ENCODE measurements at regions not wholly inside any gene's neighbourhood (a gene's known extent, or its start where the extent isn't known, plus 50 kb on each side); places are given as distances from the start of the nearest gene placed in this dataset.

DNA sequence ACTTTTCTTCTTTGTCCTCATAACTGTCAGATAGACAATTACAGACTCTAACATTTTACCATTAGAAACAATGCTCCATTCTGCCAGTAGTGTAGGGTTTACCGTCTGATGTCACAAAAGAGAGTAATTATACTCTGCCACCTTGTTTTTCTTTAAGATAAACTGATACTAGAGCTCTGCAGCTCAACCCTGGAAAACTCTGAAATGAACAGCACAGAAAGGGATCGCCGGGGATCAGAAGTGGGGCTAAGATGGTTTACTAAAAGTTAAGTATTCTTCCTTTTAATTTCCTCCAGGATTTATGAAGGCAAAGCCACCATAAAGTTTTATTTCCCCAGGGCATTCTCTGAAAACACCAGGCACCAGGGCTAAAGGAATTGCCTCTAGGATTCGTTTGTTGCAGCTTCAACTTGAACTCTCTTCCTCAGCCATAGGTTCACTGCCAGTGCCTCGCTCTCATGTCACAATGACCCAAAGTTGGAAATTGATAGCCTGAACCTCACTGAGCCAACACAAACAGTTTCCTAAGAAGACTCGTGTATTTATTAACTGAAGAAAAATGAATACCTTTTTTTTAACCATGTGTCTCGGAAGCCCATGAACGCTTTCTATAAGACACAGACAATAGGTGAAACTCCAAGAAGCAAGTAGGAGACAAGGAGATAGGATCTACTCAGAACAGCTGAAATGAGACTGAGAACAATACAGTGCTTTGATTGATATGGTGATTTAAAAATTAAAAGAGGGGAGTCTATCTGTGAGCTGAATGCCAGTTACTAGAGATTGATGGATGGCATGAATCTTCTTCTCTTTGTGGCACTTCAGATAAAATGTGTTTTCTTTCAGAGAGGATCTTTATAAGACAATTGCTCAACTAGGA is 121.5 kb upstream of the SPATS2L start:
- TF ChIP-seq POLR2A (IDR thresholded peaks at IDR 0.05), result no peak
- TF ChIP-seq, protein P1, sequence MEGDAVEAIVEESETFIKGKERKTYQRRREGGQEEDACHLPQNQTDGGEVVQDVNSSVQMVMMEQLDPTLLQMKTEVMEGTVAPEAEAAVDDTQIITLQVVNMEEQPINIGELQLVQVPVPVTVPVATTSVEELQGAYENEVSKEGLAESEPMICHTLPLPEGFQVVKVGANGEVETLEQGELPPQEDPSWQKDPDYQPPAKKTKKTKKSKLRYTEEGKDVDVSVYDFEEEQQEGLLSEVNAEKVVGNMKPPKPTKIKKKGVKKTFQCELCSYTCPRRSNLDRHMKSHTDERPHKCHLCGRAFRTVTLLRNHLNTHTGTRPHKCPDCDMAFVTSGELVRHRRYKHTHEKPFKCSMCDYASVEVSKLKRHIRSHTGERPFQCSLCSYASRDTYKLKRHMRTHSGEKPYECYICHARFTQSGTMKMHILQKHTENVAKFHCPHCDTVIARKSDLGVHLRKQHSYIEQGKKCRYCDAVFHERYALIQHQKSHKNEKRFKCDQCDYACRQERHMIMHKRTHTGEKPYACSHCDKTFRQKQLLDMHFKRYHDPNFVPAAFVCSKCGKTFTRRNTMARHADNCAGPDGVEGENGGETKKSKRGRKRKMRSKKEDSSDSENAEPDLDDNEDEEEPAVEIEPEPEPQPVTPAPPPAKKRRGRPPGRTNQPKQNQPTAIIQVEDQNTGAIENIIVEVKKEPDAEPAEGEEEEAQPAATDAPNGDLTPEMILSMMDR (IDR thresholded peaks at IDR 0.05), result no peak
- DNase-seq (no peak), ATAC-seq (no peak)
- intact Hi-C loops (cut with DNase I), result no loop called here
- Histone ChIP-seq H3K36me3 (no peaks in the 10 kb centered on the region), H3K27me3 (peaks cover 0 to 9% (median 0%) of the 10 kb centered on the region in 9 donors), H3K4me3 (no peak overlapping the region), H3K27ac (no peak overlapping the region), H3K4me1 (no peaks in the 10 kb centered on the region), H3K9me3 (peaks cover 0 to 6% (median 0%) of the 10 kb centered on the region in 12 donors)
- WGBS, 4 donors, result 58 to 70% (median 65%) methylated on average over 8 of the region's 8 CpGs

DNA sequence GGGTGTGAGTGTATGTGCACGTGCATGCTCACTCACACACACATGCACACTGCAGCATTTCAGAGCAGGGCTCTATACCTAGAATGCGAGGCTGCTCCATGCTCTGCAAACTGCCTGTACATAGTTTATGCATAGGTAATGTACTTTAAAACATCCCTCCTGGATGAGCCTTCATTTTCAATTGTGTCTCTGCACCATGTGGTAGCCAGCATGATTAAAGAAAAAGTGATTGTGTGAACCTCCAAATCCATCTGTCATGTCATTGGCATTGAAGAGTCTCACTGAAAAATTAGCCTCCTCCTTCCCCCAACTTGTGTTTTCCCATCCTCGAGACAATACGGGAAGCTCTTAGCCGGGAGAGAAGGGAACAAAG is 120.9 kb upstream of the SPATS2L start:
- Histone ChIP-seq H3K4me1 (no peaks in the 10 kb centered on the region), H3K9me3 (peaks cover 0 to 6% (median 0%) of the 10 kb centered on the region in 12 donors), H3K4me3 (no peak overlapping the region), H3K27ac (no peak overlapping the region), H3K36me3 (no peaks in the 10 kb centered on the region), H3K27me3 (peaks cover 0 to 9% (median 0%) of the 10 kb centered on the region in 9 donors)
- WGBS, 4 donors, result 59 to 68% (median 67%) methylated on average over 5 of the region's 5 CpGs
- intact Hi-C loops (cut with DNase I), result no loop called here
- no peak for ATAC-seq
- DNase-seq, result no peak
- TF ChIP-seq, protein P1 (IDR thresholded peaks at IDR 0.05), result no peak
- TF ChIP-seq POLR2A (IDR thresholded peaks at IDR 0.05), result no peak

DNA sequence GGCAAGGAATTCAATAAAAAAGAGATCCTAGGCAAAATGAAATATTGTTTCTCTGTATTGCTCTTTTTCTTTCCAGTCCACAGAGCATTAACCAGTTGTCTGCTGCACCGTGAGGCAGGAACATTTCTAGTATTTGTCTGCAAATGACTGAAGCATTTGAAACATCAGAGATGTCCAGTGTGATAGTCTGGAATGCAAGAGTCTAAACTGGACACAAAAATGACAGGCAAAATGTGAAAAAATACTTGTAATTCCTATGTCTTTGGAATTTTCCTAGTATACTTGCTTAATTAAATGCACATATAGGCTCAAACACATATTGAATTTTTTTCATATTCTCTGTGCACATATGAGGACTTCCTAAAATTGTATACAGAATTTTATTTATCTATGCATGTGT is 120.5 kb upstream of the SPATS2L start:
- intact Hi-C loops (cut with DNase I), result no loop called here
- DNase-seq (no peak), ATAC-seq (no peak)
- Histone ChIP-seq H3K36me3 (no peaks in the 10 kb centered on the region), H3K9me3 (peaks cover 0 to 6% (median 0%) of the 10 kb centered on the region in 12 donors), H3K27me3 (peaks cover 0 to 9% (median 0%) of the 10 kb centered on the region in 9 donors), H3K27ac (no peak overlapping the region), H3K4me3 (no peak overlapping the region), H3K4me1 (no peaks in the 10 kb centered on the region)
- no peak for TF ChIP-seq POLR2A (IDR thresholded peaks at IDR 0.05)
- TF ChIP-seq, protein P1 (IDR thresholded peaks at IDR 0.05), result no peak
- WGBS, 4 donors, result 63 to 69% (median 64%) methylated on average over 1 of the region's 1 CpG

DNA sequence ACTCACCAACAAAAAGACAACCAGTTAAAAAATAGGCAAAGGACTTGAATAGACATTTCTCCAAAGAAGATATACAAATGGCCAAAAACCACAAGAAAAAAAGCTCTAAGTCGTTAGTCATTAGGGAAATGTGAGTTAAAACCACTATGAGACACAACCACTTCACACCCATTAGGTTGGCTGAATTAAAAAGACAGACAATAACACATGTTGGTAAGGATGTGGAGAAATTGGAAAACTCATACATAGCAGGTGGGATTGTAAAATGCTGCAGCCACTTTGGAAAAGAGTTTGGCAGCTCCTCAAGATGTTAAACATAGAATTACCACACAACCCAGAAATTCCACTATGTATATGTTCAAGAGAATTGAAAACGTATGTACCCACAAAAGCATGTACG is 117.6 kb upstream of the SPATS2L start:
- DNase-seq (no peak), ATAC-seq (no peak)
- Histone ChIP-seq H3K27ac (no peak overlapping the region), H3K4me1 (no peaks in the 10 kb centered on the region), H3K36me3 (no peaks in the 10 kb centered on the region), H3K27me3 (peaks cover 0 to 9% (median 0%) of the 10 kb centered on the region in 9 donors), H3K4me3 (no peak overlapping the region), H3K9me3 (peaks cover 0 to 6% (median 0%) of the 10 kb centered on the region in 12 donors)
- TF ChIP-seq, protein P1 (IDR thresholded peaks at IDR 0.05), result no peak
- no peak for TF ChIP-seq POLR2A (IDR thresholded peaks at IDR 0.05)
- 77 to 82% (median 79%) methylated on average over 3 of the region's 3 CpGs for WGBS, 4 donors
- intact Hi-C loops (cut with DNase I), result no loop called here
